Right lobe of liver (tissue), 6 donors: ENCODE measurements at regions not wholly inside any gene's neighbourhood (a gene's known extent, or its start where the extent isn't known, plus 50 kb on each side); places are given as distances from the start of the nearest gene placed in this dataset.

Experiments
- ATAC-seq, 4 donors: fragments of 200-7000 bp; cut with Tn5 transposase; one replicate each; pipeline ENCODE4 v1.9.1; 2020; ENCODE audit warnings: mild to moderate bottlenecking in 4 of 4, moderate library complexity in 4 of 4
- DNase-seq, 3 donors: peaks; one replicate each; pipeline ENCODE4 v3.0.0-alpha.2; 2020
- H3K27ac ChIP-seq, 3 donors: fragments of 200-600 bp; one replicate each; pipeline ENCODE4 v1.8.0; 2022
- H3K27me3 ChIP-seq, 2 donors: fragments of 200-600 bp; one replicate each; pipeline ENCODE4 v1.8.0; 2022
- H3K36me3 ChIP-seq, 4 donors: fragments of 200-600 bp; sonication (generic) in 1 of 4; one replicate each; pipeline versions ENCODE4 v1.5.1 to v1.8.0; 2017 to 2022; ENCODE audit warnings: control low read depth in 1 of 4
- H3K4me1 ChIP-seq, 4 donors: fragments of 200-600 bp; sonication (generic) in 1 of 4; one replicate each; pipeline versions ENCODE4 v1.5.1 to v1.8.0; 2017 to 2022; ENCODE audit warnings: control low read depth in 1 of 4
- H3K4me3 ChIP-seq, 3 donors: fragments of 200-600 bp; one replicate each; pipeline ENCODE4 v1.8.0; 2022
- H3K9me3 ChIP-seq, 4 donors: fragments of 200-600 bp; sonication (generic) in 1 of 4; one replicate each; pipeline versions ENCODE4 v1.5.1 to v1.8.0; 2017 to 2022; ENCODE audit warnings: control low read depth in 1 of 4
- POLR2A ChIP-seq: fragments of 450-650 bp; IDR thresholded peaks from one replicate; pipeline ENCODE4 v1.6.1; 2017; ENCODE audit warnings: antibody characterized with exemption, mild to moderate bottlenecking
- WGBS: methylation state at CpG from one replicate; pipeline ENCODE4 v1.1.6; 2018; ENCODE audit warnings: low coverage, low lambda C conversion rate; ENCODE audit not compliant: insufficient coverage; ENCODE audit errors: missing lambda C conversion rate; 5-methylcytosine and 5-hydroxymethylcytosine counted together
- intact Hi-C, 2 donors: fragments of 100-400 bp; cut with DNase I; formaldehyde crosslinking; loops; one replicate each; pipeline versions ENCODE4 v1.11.2 to v1.14.1; 2022
- TF ChIP-seq, protein P1 (sequence below), 4 donors: fragments of 200-600 bp in 3 of 4; fragments of 450-650 bp in 1 of 4; IDR thresholded peaks; one replicate each; pipeline versions ENCODE4 v1.5.1 to v1.8.0; 2016 to 2022; ENCODE audit warnings: antibody characterized with exemption in 4 of 4, mild to moderate bottlenecking in 2 of 4
- donor health status: DM: no; HTN: yes; CAD: no.
- donor health status: DM: no; HTN: no; CAD: no.
- donor health status: DM: no; HTN: no; CAD: no.
- donor health status: DM: no; HTN: yes; CAD: no.
- donor health status: DM: no; HTN: yes; CAD: no.

DNA sequence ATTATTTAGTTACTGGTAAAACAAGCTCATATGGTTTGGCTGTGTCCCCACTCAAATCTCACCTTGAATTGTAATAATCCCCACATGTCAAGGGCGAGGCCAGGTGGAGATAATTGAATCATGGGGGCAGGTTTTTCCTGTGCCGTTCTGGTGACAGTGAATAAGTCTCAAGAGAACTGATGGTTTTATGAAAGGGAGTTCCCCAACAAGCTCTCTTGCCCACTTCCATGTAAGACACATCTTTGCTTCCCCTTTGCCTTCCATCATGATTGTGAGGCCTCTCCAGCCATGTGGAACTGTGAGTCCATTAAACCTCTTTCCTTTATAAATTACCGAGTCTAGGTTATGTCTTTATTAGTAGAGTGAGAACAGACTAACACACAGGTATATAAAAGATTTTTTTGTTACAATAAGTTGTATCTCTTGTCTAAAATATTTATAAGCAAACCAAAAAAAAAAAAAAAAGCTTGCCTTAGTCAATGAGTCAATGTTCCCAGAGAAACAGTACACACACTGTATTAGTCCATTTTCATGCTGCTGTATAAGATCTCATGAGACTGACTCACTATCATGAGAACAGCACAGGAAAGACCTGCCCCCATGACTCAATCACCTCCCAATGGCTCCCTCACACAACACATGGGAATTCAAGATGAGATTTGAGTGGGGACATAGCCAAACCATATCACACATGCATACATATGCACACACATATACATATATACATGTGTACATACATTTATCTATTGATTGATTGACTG, 138.3 kb downstream of the BASP1 start:
- intact Hi-C loops, result no loop called here
- WGBS, result 54% methylated on average over 3 of the region's 3 CpGs

DNA sequence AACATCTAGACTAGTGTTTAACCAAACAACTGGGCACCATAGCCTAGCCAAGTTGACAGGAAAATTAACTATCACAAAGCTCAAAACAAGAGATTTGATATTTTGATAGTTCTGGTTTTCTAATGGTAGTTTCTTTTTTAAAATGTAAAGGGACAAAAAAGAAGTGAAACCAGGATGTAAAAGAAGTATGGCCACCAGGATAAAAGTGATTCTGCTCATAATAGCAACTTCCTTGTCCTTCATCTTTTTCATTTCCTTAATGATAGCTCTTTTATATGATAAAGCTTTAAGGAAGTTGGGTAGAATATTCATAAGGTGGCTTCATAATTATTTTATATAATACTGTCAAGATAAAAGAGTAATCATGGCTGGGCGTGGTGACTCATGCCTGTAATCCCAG, 139.1 kb downstream of the BASP1 start:
- no peak for ATAC-seq
- TF ChIP-seq, protein P1, sequence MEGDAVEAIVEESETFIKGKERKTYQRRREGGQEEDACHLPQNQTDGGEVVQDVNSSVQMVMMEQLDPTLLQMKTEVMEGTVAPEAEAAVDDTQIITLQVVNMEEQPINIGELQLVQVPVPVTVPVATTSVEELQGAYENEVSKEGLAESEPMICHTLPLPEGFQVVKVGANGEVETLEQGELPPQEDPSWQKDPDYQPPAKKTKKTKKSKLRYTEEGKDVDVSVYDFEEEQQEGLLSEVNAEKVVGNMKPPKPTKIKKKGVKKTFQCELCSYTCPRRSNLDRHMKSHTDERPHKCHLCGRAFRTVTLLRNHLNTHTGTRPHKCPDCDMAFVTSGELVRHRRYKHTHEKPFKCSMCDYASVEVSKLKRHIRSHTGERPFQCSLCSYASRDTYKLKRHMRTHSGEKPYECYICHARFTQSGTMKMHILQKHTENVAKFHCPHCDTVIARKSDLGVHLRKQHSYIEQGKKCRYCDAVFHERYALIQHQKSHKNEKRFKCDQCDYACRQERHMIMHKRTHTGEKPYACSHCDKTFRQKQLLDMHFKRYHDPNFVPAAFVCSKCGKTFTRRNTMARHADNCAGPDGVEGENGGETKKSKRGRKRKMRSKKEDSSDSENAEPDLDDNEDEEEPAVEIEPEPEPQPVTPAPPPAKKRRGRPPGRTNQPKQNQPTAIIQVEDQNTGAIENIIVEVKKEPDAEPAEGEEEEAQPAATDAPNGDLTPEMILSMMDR (IDR thresholded peaks at IDR 0.05), result no peak
- TF ChIP-seq POLR2A, result no peak
- WGBS, result 27% methylated on average over 1 of the region's 1 CpG
- intact Hi-C loops, result no loop called here
- H3K27me3 ChIP-seq, result no peaks in the 10 kb centered on the region
- H3K4me3 ChIP-seq, result no peak overlapping the region
- no peaks in the 10 kb centered on the region for H3K4me1 ChIP-seq
- DNase-seq, result no peak
- no peak overlapping the region for H3K27ac ChIP-seq
- no peaks in the 10 kb centered on the region for H3K9me3 ChIP-seq
- no peaks in the 10 kb centered on the region for H3K36me3 ChIP-seq

More for the DNA sequence above, 138.3 kb downstream of the BASP1 start:
- Histone ChIP-seq H3K9me3 (no peaks in the 10 kb centered on the region), H3K4me3 (no peak overlapping the region), H3K27ac (no peak overlapping the region), H3K4me1 (no peaks in the 10 kb centered on the region), H3K27me3 (no peaks in the 10 kb centered on the region), H3K36me3 (no peaks in the 10 kb centered on the region)
- no peak for DNase-seq
- no peak for TF ChIP-seq POLR2A
- no peak for ATAC-seq

DNA sequence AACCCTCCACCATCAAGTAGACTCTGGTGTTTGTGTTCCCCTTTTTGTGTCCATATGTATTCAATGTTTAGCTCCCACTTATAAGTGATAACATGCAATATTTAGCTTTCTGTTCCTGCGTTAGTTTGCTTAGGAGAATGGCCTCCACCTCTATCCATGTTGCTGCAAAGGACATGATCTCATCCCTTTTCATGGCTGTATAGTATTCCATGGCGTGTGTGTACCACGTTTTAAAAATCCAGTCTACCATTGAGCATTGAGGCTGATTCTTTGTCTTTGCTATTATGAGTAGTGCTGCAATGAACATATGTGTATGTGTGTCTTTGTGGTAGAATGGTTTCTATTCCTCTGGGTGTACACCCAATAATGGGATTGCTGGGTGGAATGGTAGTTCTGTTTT, 140.1 kb downstream of the BASP1 start:
- intact Hi-C loops, result no loop called here
- no peak for ATAC-seq
- Histone ChIP-seq H3K27me3 (no peaks in the 10 kb centered on the region), H3K27ac (no peak overlapping the region), H3K9me3 (no peaks in the 10 kb centered on the region), H3K4me1 (no peaks in the 10 kb centered on the region), H3K4me3 (no peak overlapping the region), H3K36me3 (no peaks in the 10 kb centered on the region)
- TF ChIP-seq POLR2A, result no peak
- 70% methylated on average over 3 of the region's 3 CpGs for WGBS
- DNase-seq, result no peak

DNA sequence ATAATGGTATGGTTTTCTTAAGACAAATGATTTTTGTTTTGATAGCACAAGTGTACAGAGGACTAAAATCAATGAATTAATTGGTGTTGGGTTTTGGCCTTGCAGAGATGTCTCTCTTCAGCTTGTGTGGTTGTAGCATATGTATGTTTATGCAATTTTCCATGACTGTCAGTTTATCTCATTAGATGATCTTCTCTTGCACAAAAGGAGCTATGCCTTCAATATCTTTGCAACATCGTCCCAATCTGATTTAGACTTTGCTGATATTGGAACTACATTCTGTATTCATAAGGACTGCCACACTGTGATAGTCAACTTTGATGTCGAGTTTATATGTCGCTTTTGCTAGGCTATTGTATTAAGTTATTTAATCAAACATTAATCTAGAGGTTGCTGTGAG, 140.0 kb upstream of the TAF11L2 start:
- Histone ChIP-seq H3K36me3 (no peaks in the 10 kb centered on the region), H3K4me3 (no peak overlapping the region), H3K27ac (no peak overlapping the region), H3K27me3 (no peaks in the 10 kb centered on the region), H3K9me3 (no peaks in the 10 kb centered on the region), H3K4me1 (no peaks in the 10 kb centered on the region)
- intact Hi-C loops, result no loop called here
- 76% methylated on average over 3 of the region's 3 CpGs for WGBS
- TF ChIP-seq, protein P1 (IDR thresholded peaks at IDR 0.05), result no peak
- no peak for TF ChIP-seq POLR2A
- no peak for DNase-seq
- no peak for ATAC-seq

DNA sequence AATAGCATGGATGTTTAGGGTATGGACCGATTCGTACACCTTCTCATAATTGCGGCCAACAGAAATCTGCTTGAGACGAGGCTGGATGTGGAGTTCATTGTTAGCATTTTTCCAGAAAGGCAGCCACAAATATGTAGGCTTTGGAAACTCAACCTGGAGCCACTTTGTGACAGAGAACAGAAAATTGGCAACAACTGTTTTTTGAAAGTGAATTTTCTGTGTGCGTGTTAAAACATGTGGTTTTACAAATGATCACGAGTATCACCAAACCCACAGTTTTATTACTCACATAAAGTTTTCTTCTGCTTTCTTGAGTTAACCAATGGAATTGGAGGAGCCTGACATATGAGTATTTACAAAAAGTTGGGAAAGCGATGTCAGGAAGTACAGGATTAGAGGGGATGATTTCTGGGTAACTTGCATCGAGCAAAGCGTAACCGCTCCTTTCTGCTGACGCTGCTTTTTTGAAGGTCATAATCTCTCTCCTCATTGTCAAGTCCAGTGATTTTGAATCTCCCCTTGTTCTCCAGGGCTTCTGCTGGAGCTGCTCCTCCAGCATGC, 138.5 kb upstream of the TAF11L2 start:
- TF ChIP-seq POLR2A, result no peak
- TF ChIP-seq, protein P1 (IDR thresholded peaks at IDR 0.05), result no peak
- Histone ChIP-seq H3K9me3 (no peaks in the 10 kb centered on the region), H3K27ac (no peak overlapping the region), H3K4me1 (no peaks in the 10 kb centered on the region), H3K27me3 (no peaks in the 10 kb centered on the region), H3K4me3 (no peak overlapping the region), H3K36me3 (no peaks in the 10 kb centered on the region)
- ATAC-seq (peak in 1 of 4 donors; percentile 43), DNase-seq (no peak)
- WGBS, result 66% methylated on average over 11 of the region's 11 CpGs
- intact Hi-C loops, result no loop called here
